SH-SY5Y (cell line): ENCODE measurements at regions not wholly inside any gene's neighbourhood (a gene's known extent, or its start where the extent isn't known, plus 50 kb on each side); places are given as distances from the start of the nearest gene placed in this dataset.

Source experiments
- GATA2 ChIP-seq: IDR thresholded peaks from 2 replicates; pipeline ENCODE4 v1.6.1; 2011; ENCODE audit warnings: mild to moderate bottlenecking, low read depth, low read length
- GATA3 ChIP-seq: IDR thresholded peaks from 2 replicates; pipeline ENCODE4 v1.6.1; 2011; ENCODE audit warnings: low read depth, mild to moderate bottlenecking, low read length, moderate library complexity

GRCh38 chr6:95690328-95690727 lies 113.0 kb downstream of the MANEA start:
- TF ChIP-seq GATA2 (no peak), GATA3 (no peak)
